DMS153 (cell line): ENCODE measurements at regions not wholly inside any gene's neighbourhood (a gene's known extent, or its start where the extent isn't known, plus 50 kb on each side); places are given as distances from the start of the nearest gene placed in this dataset.

Experiments used
- DNase-seq: peaks from one replicate; lab custom pipeline; 2025; lab: John Stamatoyannopoulos, UW

- DNase-seq = no peak
Observed at GRCh38 chr13:110773480-110773879, 60.0 kb downstream of the ING1 start.

DNA sequence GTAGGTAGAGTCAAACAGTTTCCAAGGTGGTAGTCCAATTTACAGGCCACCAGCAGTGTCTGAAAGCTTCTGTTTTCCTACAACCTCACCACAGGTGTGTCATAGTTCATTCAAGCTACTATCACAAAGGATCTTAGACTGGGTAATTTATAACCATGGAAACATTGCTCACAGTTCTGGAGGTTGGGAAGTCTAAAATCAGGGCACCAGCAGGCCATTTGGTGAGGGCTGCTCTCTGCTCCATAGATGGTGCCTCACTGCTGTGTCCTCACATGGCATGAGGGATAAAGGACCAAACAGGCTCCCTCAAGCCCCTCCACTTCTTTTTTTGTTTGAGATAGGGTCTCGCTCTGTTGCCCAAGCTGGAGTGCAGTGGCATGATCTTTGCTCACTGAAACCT lies 60.6 kb downstream of the ING1 start:
- no peak for DNase-seq

GRCh38 chr13:110774490-110774889 lies 61.0 kb downstream of the ING1 start:
- no peak for DNase-seq

GRCh38 chr13:110775576-110775975 lies 62.1 kb downstream of the ING1 start:
- DNase-seq = no peak

DNA sequence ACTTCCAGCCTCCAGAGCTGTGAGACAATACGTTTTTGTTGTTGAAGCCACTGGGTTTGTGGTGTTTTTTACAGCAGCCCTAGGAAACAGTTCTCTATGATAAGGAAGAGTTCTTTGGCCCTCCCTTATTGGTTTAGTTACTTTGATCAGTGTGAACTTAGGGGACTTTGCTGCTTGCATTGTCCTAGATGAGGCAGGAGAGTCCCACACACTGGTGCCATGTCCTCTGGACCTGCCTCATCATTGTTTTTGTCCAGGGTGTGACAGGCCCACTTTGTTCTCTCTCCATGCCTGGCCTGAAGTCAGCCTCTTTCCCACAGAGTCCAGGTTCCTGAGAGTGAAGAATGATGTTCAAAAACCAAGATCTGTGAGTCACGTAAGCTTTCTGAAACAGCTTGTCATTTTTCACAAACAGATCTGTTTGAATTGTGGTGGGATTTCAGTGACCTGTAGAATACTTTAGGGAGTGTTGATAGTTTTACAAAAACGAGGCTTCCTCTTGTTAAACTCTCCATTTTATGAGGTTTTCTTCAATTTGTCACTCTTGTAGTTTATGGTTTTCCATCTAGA lies 63.8 kb downstream of the ING1 start:
- DNase-seq = no peak

DNA sequence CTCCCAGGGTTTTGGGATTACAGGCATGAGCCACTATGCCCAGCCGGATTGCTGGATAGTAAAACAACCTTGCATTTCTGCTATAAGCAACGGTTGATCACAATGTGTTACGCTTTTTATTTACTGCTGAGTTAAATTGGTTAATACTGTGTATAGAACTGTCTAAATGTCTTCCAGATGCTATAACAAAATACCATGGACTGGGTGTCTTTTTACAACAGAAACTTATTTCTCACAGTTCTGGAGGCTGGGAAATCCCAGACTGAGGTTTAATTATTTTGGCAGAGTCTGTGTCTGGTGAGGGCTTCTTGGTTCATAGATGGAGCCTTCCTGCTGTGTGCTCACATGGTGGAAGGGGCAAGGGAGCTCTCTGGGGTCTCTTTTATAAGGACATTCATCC lies 65.5 kb downstream of the ING1 start:
- no peak for DNase-seq

DNA sequence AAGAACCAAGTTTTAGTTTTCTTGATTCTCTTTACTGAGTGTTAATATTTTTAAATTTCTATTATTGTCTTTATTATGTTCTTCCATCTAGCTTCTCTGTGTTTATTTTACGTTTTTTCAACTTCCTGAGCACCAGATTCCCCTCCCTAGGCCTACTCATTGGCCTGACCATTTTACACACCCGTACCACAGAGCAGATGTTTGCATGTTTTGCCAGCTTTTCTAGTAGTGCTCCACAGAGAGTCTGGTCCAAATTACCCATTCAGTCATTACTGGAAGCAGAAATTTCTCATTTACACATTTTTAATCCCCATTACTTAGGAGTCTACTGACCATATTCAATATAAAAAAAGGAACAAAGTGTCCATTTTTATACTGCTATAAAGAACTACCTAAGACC lies 66.9 kb downstream of the ING1 start:
- DNase-seq = no peak

DNA sequence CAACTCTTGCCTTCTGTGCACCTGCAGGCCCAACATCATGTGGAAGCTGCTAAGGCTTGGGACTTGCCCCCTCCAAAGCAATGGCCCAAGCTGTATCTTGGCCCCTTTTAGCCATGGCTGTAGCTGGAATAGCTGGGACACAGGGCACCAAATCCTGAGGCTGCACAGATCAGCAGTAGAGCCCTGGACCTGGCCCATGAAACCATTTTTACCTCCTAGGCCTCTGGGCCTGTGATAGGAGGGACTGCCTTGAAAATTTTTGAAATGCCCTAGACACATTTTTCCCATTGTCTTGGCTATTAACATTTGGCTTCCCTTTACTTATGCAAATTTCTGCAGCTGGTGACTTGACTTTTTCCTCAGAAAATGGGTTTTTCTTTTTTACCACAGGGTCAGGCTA lies 68.7 kb downstream of the ING1 start:
- DNase-seq = no peak

DNA sequence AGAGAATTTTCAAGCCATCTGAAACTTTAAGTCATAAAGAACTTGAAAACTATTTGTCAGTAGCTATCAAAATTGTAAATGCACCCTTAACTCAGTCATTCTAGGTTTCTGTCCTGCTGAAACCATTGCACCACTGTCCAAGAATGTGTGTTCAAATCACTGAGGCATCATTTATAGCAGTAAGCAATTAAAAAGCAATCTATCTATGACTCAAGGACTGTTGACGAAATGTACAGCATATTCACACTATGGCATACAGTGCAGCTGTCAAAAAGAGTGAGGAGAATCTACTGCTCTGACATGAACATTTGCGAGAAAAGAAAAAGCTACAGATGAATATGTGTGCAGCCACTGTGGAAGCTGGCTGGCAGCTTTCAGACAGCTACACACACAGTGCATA lies 71.2 kb downstream of the ING1 start:
- no peak for DNase-seq

DNA sequence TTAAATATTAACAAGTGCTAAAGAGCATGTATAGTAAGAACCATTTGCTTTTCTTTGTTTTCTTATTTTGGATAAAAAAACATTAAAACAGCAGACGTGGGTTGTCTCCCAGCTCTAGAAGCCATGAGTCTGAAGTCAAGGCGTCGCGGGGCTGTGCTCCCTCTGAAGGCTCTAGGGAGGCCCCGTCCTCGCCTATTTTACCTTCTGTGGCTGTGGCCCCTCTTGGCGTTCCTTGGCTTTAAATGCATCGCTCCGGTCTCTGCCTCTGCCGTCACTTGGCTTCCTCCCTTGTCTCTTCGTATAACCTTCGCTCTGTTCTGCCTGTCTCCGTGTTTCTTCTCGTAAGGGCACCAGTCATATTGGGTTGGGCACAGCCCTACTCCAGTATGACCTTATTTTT lies 75.3 kb downstream of the ING1 start:
- DNase-seq = no peak

GRCh38 chr13:110789871-110790270 lies 76.4 kb downstream of the ING1 start:
- no peak for DNase-seq

GRCh38 chr13:110790371-110790770 lies 76.9 kb downstream of the ING1 start:
- DNase-seq = no peak

- DNase-seq = no peak
Observed at GRCh38 chr13:110794209-110794608, 80.7 kb downstream of the ING1 start.

GRCh38 chr13:110797230-110797877 lies 83.9 kb downstream of the ING1 start:
- DNase-seq = no peak

DNA sequence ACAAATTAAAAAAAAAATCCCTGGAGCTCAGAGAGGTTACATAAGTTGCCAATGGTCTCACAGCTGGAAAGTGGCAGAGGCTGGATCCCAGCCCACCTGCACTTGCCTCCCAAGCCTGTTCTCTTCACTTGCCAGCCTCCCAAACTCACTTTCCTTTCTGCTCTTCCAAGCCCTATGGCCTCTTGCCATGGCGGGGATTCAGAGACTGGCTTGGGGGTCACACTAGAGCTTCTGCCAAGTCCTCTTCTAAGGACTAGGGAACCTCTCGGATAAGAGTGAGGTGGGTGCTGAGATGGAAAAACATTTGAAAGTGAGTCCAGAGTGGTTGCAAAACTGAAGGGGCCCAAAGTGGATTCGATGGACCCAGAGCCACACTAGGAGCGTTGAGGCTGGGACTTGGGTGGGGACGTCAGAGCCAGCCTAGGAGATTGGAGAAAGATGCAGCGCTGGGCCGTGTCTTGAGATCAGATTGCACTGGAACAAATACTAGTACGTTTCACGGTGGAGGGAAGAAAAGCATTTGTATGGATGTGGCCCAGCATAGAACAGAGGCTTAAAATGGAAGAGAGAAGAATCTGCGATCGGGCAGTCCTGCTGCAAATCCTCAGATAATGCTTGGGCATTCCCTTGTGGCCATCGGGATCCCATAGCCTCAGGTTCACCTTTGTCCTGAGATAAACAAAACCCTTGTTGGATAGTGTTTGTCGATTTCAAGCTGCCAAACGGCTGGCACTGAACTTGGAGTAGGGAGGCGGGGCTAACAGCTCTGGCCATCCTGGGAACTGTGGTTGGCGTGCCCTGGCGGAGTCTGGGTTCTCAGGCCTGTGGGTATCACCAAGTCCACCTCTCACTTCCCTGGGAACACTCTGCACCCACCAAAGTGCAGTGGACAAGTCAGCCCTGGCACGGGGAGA lies 84.8 kb downstream of the ING1 start:
- DNase-seq = no peak

GRCh38 chr13:110799246-110800236 lies 86.0 kb downstream of the ING1 start:
- no peak for DNase-seq

DNA sequence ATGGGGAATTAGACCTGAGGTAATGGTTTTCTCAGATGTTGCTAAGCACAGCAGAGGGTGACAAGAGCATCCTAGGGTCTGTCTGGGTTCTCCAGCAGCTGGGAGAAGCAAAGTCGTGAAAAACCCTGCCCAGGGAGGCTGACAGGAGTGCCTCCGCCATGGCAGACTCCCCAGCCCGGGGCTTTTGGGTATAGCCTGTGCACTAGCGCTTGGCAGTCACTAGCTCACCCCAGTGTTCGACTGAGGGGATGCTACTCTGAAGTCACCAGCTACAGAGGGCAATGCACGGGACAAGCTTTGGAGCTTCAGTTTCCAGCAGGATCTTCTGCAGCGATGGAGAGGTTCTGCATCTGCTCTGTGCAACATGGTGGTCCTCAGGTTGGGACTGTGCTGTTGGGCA lies 87.5 kb downstream of the ING1 start:
- DNase-seq = no peak

- DNase-seq = no peak
Observed at GRCh38 chr13:110802260-110802659, 88.8 kb downstream of the ING1 start.

DNA sequence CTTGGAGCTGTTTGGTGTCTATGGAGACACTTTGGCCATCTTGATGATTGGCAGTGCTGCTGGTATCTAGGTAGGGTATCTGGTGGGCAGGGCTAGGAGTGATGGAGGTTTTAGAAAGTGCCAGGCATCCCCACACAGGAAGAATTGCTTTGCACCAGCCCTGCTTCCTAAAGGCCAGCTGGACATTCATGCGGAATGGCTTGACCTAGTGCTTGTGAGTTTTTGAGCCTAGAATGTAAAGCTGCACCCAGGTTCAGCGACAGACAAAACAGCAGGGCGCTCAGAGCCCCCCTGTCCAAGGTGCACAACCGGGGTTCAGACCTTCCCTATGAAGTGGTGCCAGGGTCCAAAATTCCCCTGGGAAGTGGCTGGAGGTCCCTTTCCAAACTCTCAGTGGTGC lies 93.1 kb downstream of the ING1 start:
- DNase-seq = no peak

DNA sequence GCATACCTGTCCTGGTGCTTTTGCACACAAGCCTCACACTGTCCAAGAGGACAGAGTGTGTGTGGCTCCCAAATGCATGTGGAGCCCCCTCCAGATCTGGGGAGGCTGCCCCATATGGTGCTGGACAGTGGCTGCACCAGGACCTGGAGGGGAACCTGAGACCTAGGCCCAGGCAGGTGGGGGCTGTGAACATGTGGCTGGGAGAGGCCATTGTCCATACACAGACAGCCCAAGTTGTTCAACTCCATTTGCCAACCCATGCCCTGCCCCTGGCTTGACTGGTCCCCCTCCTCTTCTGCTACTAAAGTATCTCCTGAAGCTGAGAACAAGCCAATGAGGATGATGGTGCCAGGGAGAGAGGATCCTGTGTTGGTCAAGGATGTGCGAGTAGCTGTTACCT lies 94.0 kb downstream of the ING1 start:
- no peak for DNase-seq

DNA sequence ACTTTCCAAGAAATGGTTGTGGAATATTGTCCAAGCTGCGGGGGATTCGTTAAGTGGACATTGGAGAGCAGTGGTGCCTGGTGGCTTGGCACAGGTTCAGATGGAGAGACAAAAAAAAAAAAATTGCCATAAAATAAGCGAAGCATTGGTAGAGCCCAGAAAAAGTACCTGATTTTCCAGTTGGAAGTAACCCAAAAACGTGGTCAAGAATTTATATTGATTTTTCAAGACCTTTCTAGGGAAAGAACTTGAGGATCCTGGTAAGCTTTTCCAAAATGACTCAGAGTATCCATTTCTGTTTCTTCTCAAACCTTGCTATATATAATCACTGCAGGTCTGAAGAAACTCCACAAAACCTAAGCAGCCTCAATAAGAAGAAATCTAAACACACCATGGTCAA lies 94.6 kb downstream of the ING1 start:
- DNase-seq = no peak

DNA sequence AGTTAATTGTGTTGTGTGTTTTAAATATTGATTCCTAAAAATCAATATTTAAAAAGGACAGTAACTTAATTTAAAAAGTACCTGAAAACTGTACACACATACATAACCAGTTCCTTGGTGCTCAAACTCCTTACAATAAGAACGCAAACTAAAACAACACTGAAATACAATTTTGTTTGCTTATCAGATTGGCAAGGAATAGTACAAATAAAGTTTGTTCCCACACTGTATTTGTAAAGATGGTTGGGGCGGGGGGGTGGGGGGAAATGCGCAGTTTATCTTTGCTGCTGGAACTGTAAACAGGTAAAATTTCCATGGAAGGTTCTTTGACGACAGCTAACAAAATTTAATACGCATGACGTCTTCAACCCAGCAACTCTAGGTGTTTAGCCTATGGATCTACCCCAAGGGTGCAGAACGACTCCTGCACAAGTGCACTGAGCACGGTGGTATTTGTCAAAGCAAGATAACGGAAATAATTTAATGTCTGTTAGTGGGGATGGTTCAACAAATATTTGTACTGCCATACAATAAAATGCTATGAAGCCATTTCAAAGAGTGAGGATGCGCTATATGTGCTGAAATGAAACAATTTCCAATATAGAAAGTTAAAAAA lies 96.5 kb downstream of the ING1 start:
- no peak for DNase-seq
